GM21515 (cell line): ENCODE measurements at regions not wholly inside any gene's neighbourhood (a gene's known extent, or its start where the extent isn't known, plus 50 kb on each side); places are given as distances from the start of the nearest gene placed in this dataset.

ENCODE experiments used
- ATAC-seq: cut with Tn5 transposase; IDR thresholded peaks from one replicate; pipeline ENCODE4 v1.9.1; 2021; ENCODE audit not compliant: unreplicated experiment

- no peak for ATAC-seq
Measured at GRCh38 chr6:95071464-95071863, 505.9 kb upstream of the MANEA start.

DNA sequence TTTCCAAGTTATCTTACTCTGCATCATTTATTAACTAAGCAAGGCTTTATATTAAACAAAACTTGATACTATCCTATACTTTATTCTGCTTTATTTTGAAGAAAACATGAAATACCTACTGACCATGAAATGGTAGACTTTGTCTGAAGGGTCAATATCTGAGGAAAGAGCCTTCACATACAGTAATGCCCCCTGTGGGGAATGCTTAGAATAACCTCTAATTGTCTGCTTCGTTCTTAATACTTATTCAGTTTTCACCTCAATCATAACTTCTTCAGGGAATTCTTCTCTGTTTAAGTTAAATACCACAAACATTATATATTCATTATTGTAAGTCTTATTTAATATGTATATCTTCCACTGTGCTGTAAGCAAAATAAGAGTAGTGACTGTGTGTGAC lies 498.9 kb upstream of the MANEA start:
- ATAC-seq, result no peak

GRCh38 chr6:95081231-95081630 lies 496.1 kb upstream of the MANEA start:
- ATAC-seq, result no peak

- ATAC-seq, result no peak
Measured at GRCh38 chr6:95081949-95082348, 495.4 kb upstream of the MANEA start.

DNA sequence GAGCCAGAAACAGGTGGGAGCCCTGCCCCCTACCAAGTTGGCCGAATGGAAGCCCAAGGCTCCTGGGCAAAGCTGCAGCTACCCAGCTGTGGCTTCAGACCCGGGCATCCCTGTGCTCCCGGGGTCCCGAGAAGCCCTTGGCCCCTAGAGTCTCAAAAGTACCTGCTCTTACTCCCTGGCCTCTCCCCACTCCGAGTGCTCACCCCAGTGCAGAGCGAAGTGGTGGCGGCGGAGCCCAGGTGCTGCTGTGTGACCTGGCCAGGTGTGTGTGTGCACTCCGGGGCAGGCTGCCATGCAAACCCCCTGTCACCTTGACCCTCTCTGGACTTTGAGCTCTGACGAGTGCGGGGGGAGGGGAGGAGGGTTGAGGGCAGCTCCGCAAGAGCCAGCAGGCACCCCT lies 493.8 kb upstream of the MANEA start:
- ATAC-seq, result no peak

DNA sequence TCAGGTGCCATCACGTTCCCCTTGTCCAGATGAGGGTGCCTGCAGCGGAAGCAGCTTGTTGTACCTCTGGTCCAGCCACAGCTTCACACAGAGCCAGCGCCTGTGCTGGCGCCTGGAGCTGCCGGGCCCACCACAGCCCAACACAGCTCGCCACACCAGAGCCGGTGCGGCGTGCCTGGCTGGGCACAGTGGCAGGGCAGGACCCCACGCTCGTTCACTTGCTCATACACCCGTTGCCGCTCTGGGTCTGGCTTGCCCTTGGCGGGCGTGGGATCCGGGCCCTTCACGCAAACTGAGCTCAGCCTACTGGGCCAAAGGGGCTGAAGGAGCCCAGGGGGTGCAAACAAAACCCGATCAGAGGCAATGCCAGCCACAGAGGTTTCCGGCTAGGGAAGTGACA lies 492.5 kb upstream of the MANEA start:
- no peak for ATAC-seq

GRCh38 chr6:95087394-95088097 lies 489.8 kb upstream of the MANEA start:
- no peak for ATAC-seq

DNA sequence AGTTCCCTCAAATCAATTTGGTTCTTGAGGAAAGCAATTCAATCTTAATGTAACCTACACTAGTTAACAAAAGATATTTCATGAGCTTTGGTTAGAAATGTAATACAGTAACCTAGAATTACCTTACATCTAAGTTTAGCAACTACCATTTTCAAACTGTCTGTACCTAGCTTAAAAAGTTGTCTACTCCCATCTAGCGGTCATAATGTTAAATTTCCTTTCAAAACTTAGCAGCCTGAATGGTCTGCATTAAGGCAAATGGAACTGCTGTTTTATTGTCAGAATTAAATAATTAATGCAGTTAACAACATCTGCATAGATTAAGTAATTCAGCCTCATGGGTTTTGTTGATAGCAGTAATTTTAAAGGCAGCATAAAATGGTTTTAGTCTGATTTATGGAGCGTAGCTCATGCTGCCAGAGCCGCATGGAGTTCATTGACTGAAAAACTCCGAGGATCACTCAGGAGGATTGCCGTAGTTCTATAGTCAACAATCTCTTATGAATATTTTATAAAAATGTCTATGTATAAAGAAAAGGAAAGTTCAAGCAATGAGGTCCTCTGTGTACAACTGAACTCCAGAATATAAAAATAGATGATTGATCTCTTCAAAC lies 485.4 kb upstream of the MANEA start:
- no peak for ATAC-seq

GRCh38 chr6:95093154-95093553 lies 484.2 kb upstream of the MANEA start:
- ATAC-seq, result no peak

GRCh38 chr6:95094751-95095663 lies 482.3 kb upstream of the MANEA start:
- ATAC-seq, result no peak

- ATAC-seq, result no peak
Measured at GRCh38 chr6:95095855-95096254, 481.5 kb upstream of the MANEA start.

- ATAC-seq, result no peak
Measured at GRCh38 chr6:95099410-95099809, 477.9 kb upstream of the MANEA start.

GRCh38 chr6:95109212-95109611 lies 468.1 kb upstream of the MANEA start:
- no peak for ATAC-seq

DNA sequence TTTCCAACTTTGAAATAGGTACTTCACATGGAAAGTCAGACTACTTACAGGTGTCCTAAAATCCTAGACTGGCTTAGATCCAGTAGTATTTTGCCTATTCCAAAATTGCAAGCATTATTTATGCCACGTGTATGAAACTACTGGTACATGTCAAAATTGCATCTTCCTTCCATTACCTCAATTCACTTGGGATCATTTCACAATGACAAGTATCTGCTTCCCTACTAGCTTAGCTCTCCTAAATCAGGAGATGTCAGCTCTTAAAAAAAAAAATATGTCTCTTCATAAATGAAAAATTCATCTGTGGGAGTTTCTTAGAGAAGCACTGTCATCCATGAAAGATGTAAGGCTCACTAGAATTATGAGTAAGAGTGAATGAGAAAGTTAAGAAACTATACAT lies 466.6 kb upstream of the MANEA start:
- no peak for ATAC-seq

DNA sequence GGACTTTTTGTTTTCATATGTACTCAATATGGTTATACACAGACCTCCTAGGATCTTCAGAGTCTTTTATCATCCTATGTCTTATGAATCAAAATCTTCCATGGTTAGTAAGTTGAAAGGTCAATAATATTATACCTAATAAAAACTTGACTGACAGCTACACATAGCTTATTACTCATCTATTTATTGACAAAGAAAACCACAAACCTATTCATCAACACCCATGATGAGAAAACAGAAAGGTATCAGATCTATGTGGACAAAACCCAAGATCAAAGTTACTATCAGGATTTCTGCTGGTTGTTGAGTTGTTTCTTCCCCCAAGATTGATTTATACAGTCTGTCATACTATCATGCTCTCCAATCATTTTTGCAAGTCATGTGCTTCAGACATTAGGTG lies 460.1 kb upstream of the MANEA start:
- ATAC-seq, result no peak

DNA sequence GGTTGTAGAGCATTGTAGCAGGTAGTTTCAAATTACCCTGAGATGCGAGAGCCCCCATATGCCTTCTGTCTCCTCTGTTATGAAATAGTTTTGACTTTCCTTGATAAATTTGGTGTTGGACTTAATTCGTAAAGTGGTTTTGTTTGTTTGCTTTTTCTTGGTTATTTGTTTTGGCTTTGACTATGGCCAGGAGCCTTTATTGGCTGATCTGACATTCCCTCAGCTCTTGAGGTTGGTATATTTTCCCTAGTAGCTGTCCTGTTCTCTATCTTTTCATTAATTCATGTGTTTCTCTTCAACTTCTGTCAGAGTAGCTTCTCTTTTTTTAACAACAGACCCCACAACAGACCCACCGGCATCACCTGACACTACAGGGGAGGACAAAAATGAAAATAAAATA lies 457.4 kb upstream of the MANEA start:
- no peak for ATAC-seq

DNA sequence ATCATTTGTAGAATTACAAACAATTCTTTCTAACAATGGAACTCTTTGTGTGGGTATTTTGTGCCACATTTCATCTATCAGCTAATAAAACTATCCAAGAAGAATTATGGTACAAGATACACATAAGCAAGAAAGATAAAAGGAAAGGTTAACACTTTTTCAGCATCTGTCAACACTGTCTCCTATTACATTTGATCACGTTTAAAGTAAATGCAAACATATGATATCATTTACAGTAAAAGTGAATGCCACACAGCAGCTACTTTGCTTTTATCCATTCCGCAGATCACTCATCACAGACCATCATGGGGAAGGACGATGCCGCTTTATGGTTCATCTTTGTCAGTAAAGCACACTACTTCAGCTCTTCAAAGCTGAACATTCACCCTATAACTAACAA lies 456.4 kb upstream of the MANEA start:
- no peak for ATAC-seq

DNA sequence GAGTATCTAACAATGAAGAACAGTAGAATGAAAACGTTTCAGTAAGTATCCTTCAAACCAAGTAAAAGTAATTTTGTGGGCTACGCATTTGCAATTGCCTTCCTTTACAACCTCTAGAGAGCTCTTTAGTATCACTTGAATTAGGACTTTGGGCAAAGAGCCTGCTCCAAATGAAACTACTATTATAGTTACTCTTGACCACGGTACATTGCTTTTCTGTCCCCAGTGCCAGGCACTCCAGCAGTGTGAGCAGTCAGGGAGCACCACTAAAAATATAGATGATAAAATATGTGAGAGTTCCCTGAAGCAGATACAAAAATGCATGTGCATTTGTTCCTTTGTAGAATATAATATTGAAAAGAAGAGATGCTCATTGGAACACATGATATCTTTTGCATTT lies 450.1 kb upstream of the MANEA start:
- ATAC-seq, result no peak

GRCh38 chr6:95128439-95128838 lies 448.9 kb upstream of the MANEA start:
- no peak for ATAC-seq

- ATAC-seq, result no peak
Measured at GRCh38 chr6:95128947-95129346, 448.4 kb upstream of the MANEA start.

GRCh38 chr6:95133578-95133977 lies 443.8 kb upstream of the MANEA start:
- no peak for ATAC-seq

DNA sequence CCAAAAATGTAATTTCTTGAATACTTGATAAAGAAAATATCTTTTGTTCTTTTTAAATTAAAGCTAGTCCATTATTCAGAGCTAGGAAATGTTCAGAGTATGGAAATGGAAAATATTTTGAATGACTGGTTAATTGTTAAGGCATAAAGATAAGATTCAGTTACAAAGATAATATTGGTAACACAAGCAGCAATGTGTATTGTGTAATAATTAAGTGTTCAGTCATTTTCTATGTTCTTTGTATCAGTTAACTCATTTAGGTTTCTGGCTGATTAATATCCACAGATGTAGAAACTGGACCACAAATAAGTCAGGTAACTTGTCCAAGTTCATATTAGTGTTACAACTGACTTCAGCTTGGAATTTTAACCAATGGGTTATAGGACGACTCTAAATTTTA lies 442.2 kb upstream of the MANEA start:
- ATAC-seq, result no peak
